Testis (tissue), 2 donors: ENCODE measurements at regions not wholly inside any gene's neighbourhood (a gene's known extent, or its start where the extent isn't known, plus 50 kb on each side); places are given as distances from the start of the nearest gene placed in this dataset.

Experiments used
- DNase-seq: peaks from one replicate; pipeline ENCODE4 v3.0.0-alpha.2; 2019
- H3K27ac ChIP-seq, 2 donors: fragments of 200-600 bp; sonication (generic); one replicate each; pipeline ENCODE4 v1.5.1; 2019
- H3K27me3 ChIP-seq: fragments of 200-600 bp; sonication (generic); one replicate; pipeline ENCODE4 v1.5.1; 2019
- H3K36me3 ChIP-seq: fragments of 200-600 bp; sonication (generic); one replicate; pipeline ENCODE4 v1.5.1; 2017; ENCODE audit warnings: low read depth; ENCODE audit errors: missing control alignments
- H3K4me1 ChIP-seq: fragments of 200-600 bp; sonication (generic); one replicate; pipeline ENCODE4 v1.5.1; 2019
- H3K4me3 ChIP-seq, 2 donors: fragments of 200-600 bp; sonication (generic); one replicate each; pipeline ENCODE4 v1.5.1; 2017 to 2019
- H3K9me3 ChIP-seq: fragments of 200-600 bp; sonication (generic); one replicate; pipeline ENCODE4 v1.5.1; 2017
- CTCF ChIP-seq, 3 experiments: fragments of 450-650 bp in 2 of 3; fragments of 200-600 bp in 1 of 3; sonication (generic) in 1 of 3; IDR thresholded peaks; one replicate each; pipeline ENCODE4 v1.5.1; 2016 to 2019; ENCODE audit warnings: antibody characterized with exemption in 3 of 3, mild to moderate bottlenecking in 2 of 3, moderate library complexity in 1 of 3
- POLR2A ChIP-seq: fragments of 450-650 bp; IDR thresholded peaks from one replicate; pipeline ENCODE4 v1.6.1; 2017; ENCODE audit warnings: antibody characterized with exemption, mild to moderate bottlenecking, moderate library complexity
- WGBS, 2 donors: methylation state at CpG; one replicate each; pipeline ENCODE4 v1.1.5; 2018; 5-methylcytosine and 5-hydroxymethylcytosine counted together
- intact Hi-C: fragments of 100-400 bp; cut with DNase I; formaldehyde crosslinking; loops from one replicate; pipeline ENCODE4 v1.15.1; 2023; ENCODE audit warnings: low total_unique reads

GRCh38 chr18:30618567-30618966 lies 424.0 kb downstream of the DSC3 start:
- peak overlapping the region in 1 of 2 donors; percentile 36 for H3K27ac ChIP-seq
- 73 to 81% methylated on average over 3 of the region's 3 CpGs for WGBS, 2 donors
- H3K4me1 ChIP-seq = no peaks in the 10 kb centered on the region
- no peaks in the 10 kb centered on the region for H3K9me3 ChIP-seq
- intact Hi-C loops = no loop called here
- no peaks in the 10 kb centered on the region for H3K36me3 ChIP-seq
- no peaks in the 10 kb centered on the region for H3K27me3 ChIP-seq
- TF ChIP-seq CTCF (IDR thresholded peaks at IDR 0.05) (no peak), POLR2A (no peak)
- no peak overlapping the region for H3K4me3 ChIP-seq
- peak; percentile 23 for DNase-seq

GRCh38 chr18:30616414-30616813 lies 426.1 kb downstream of the DSC3 start:
- intact Hi-C loops = no loop called here
- no peak for DNase-seq
- H3K4me3 ChIP-seq = no peak overlapping the region
- no peak for TF ChIP-seq CTCF (IDR thresholded peaks at IDR 0.05)
- no peak for TF ChIP-seq POLR2A
- H3K27me3 ChIP-seq = no peaks in the 10 kb centered on the region
- no peaks in the 10 kb centered on the region for H3K36me3 ChIP-seq
- H3K9me3 ChIP-seq = no peaks in the 10 kb centered on the region
- WGBS, 2 donors = 88 to 91% methylated on average over 6 of the region's 6 CpGs
- no peak overlapping the region for H3K27ac ChIP-seq
- no peaks in the 10 kb centered on the region for H3K4me1 ChIP-seq

- DNase-seq = no peak
- Histone ChIP-seq H3K4me3 (no peak overlapping the region), H3K4me1 (no peaks in the 10 kb centered on the region), H3K27ac (no peak overlapping the region), H3K27me3 (no peaks in the 10 kb centered on the region), H3K9me3 (no peaks in the 10 kb centered on the region), H3K36me3 (no peaks in the 10 kb centered on the region)
- intact Hi-C loops = no loop called here
- TF ChIP-seq CTCF (IDR thresholded peaks at IDR 0.05) (no peak), POLR2A (no peak)
- WGBS, 2 donors = 45 to 76% methylated on average over 2 of the region's 2 CpGs
Observed at GRCh38 chr18:30613467-30613801, 429.1 kb downstream of the DSC3 start.

- no peak overlapping the region for H3K27ac ChIP-seq
- H3K36me3 ChIP-seq = no peaks in the 10 kb centered on the region
- H3K27me3 ChIP-seq = no peaks in the 10 kb centered on the region
- H3K4me3 ChIP-seq = no peak overlapping the region
- intact Hi-C loops = no loop called here
- TF ChIP-seq POLR2A (no peak), CTCF (IDR thresholded peaks at IDR 0.05) (no peak)
- H3K4me1 ChIP-seq = no peaks in the 10 kb centered on the region
- DNase-seq = no peak
- WGBS, 2 donors = 73 to 81% methylated on average over 1 of the region's 1 CpG
- no peaks in the 10 kb centered on the region for H3K9me3 ChIP-seq
Observed at GRCh38 chr18:30601541-30601940, 441.0 kb downstream of the DSC3 start.

GRCh38 chr18:30597202-30597601 lies 445.3 kb downstream of the DSC3 start:
- TF ChIP-seq POLR2A (no peak), CTCF (IDR thresholded peaks at IDR 0.05) (no peak)
- Histone ChIP-seq H3K27me3 (no peaks in the 10 kb centered on the region), H3K36me3 (no peaks in the 10 kb centered on the region), H3K27ac (no peak overlapping the region), H3K9me3 (no peaks in the 10 kb centered on the region), H3K4me3 (no peak overlapping the region), H3K4me1 (no peaks in the 10 kb centered on the region)
- intact Hi-C loops = no loop called here
- DNase-seq = no peak
